GOT3 (cell line): ENCODE measurements at regions not wholly inside any gene's neighbourhood (a gene's known extent, or its start where the extent isn't known, plus 50 kb on each side); places are given as distances from the start of the nearest gene placed in this dataset.
"Not testable (repeated sequence)": the region's sequence is repeated elsewhere in the genome, so short reads cannot be mapped to it uniquely, and the experiment has no call there.

Experiments
- DNase-seq: peaks from one replicate; lab custom pipeline; 2025; ENCODE audit warnings: mixed read lengths; lab: John Stamatoyannopoulos, UW

DNA sequence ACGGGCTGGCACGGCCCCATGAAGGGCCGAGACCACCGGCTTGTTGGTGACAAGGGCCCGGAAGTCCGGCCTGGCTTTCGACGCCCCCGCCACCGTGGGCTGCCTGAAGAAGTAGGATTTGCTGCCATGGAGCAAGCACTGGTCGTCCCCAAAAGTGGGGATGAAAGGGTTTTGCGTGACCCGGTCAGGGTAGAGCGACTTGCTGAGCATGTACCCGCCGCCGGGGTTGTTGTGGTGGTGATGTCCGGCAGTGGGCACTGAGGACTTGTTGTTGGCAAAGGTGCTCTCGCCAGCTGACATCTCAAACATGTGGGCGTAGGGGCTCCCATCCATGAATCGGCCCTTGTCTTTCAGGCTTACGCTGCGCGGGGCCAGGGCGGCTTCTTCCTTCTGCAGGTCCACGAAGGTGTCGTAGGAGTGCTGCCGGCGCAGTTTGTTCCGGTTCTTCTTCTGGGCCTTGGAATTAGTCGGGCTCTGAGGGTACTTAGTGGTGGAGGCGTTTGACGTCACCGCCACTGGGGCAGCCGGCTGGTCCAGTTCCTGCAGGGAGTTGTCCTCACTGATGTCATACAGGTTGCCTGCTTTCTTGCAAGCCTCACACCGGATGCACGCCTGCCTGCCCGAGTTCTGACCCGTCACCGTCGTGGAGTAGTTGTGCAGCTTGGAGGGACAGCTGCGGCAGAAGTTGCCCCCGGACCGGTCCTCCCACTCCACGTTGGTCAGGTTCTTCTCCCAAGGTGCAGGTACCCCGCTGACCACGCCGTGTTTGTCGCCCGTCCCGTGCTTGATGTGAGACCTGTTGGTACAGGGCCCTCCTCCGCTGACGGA is 366.6 kb downstream of the EMP1 start:
- DNase-seq: no peak

DNA sequence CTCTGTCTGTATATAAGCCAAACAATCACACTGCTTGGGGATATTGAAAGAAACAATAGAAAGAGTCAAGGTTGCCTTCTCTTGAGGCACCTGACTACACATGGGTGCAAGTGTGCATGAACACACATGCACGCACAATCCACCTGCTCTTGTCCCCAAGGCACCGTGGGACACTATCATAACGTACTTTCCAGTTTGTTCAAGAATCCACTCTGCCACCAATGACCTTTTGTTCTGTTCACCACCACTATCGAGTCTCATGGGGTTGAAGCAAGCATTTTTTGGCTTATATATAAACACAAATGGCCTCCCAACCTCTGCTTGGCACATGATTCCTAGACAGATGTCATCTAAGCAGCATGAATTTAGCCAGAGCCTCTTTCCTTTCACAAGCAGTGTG is 365.4 kb downstream of the EMP1 start:
- no peak for DNase-seq

GRCh38 chr12:13559318-13559978 is 362.9 kb downstream of the EMP1 start:
- no peak for DNase-seq

DNA sequence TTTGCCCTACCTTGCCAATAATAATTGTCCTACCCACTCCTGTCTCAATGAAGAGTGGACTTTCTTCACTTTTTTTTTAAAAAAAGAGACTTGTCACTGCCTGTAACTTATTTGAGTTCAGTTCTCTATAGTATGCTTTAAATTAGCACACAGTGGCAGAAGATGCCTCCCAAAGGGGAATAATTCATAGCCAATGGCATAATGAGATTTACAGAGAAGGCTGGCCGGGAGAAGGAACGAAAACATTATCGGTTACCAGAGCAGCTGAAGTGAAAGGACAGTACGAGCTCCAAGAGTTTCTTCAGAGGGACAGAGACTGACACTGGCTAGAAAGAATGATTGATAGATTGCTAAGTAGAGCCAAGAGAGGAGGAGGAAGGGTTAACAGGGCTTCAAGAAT is 356.3 kb downstream of the EMP1 start:
- no peak for DNase-seq

GRCh38 chr12:13547283-13547682 is 350.8 kb downstream of the EMP1 start:
- no peak for DNase-seq

- DNase-seq: no peak
These were observed 349.7 kb downstream of the EMP1 start for GRCh38 chr12:13546231-13546630.

GRCh38 chr12:13539051-13539450 is 342.5 kb downstream of the EMP1 start:
- no peak for DNase-seq

DNA sequence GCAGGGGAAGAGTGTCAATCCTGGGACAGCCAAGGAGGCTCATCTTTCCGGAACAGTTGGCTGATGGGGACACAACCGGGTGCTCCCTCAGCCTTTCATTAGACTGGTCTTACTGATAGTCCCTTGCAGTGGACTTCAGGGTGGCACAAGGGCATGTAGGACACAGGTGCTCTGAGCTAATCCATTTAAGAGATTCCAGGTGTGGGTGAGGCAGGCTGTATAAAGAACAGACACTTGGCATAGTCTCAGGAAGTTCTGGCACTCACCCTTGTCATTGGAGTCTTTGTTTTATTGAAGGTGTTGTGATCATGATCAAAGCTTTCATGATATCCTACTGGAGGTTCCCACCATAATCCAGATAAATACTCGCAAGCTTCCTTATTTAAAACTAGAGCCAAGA is 341.6 kb downstream of the EMP1 start:
- no peak for DNase-seq

DNA sequence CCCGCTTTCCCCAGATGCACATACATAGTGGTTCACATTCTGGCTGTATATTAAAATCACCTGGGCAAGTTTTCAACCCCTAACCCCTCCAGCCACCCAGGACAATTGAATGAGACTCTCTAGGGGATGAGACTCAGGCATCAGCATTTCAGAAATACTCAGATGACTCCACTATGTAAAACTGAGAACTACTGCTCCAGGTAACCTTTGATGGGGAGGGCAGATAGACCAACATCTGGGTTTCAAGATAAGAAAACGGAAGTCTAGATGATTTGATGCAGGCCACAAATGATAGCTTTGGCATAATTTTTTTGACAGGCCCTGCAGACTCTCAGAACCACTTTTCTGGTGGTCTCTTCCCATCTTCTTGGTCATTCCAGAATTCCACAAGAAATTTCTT is 341.1 kb downstream of the EMP1 start:
- DNase-seq: no peak

- no peak for DNase-seq
These were observed 339.8 kb downstream of the EMP1 start for GRCh38 chr12:13536219-13536910.

DNA sequence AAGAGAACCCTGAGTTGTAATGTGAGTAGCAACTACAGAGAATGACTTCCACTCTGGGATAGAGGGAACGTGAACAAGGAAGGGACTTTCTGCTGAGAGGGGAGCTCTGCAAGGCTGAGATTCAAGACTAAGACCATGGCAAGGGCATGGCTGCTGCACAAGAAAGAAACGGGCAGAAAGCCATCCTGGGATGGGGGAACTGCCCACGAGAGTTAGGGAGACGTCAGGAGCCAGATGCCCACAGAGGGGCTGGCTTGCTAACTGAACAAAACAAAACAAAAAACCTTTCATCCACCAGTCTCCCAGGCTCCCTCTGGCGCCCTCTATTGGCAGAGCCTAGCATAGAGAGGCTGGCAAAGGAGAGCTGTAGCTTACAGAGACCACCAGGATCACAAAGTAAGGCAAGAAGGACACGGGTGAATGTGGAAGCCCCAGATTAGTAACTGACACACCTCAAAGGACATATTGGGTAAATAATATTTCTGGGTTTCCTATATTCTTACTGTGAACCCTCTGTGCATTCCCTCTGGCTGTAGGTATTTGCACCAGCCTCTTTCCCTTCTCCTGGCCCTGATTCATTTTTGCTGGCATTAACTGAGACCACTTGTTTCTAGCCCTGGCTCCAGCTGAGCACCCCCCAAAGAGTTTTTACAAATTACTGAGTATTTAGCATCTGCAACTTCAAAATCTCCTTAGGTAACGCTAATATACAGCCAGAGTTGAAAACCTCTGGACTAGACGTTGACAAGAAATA is 338.3 kb downstream of the EMP1 start:
- peak; percentile 31 for DNase-seq

DNA sequence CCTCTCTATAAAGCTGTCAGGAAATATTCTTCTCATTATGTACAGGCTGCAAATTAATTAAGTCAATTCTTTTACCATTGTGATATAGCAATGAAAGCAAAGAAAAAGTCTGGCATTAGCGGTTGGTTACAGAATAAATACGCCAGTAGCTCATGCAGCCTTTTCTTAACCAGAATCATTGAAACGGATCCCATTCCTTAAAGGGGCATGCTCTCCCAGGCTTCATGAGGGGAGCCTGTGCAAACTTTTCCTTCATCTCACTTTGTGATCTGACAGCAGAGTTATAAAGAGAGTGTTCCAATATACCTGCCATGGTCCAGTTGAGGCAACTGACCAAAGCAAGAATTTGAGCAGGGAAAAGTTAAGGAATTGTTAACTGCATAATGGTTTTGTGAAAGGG is 337.7 kb downstream of the EMP1 start:
- no peak for DNase-seq

DNA sequence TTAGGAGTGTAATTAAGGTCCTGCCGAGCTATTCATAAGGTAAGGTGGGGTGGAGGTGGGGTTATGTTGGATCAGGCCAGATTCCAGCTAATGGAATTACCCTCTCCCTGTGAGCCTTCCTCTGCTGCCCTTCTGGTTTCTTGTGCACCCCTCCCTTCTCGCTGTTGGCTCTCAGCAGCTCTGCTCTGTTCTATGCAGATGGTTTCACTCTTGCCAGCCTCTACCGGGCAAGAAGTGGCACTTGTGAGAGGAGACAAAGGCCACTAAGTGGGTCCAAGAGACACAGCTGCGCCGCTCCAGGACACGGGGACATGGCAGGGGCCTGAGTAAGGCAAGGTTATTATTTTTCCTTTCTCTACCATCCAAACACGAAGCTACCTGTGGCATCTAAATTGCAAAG is 334.4 kb downstream of the EMP1 start:
- DNase-seq: no peak

DNA sequence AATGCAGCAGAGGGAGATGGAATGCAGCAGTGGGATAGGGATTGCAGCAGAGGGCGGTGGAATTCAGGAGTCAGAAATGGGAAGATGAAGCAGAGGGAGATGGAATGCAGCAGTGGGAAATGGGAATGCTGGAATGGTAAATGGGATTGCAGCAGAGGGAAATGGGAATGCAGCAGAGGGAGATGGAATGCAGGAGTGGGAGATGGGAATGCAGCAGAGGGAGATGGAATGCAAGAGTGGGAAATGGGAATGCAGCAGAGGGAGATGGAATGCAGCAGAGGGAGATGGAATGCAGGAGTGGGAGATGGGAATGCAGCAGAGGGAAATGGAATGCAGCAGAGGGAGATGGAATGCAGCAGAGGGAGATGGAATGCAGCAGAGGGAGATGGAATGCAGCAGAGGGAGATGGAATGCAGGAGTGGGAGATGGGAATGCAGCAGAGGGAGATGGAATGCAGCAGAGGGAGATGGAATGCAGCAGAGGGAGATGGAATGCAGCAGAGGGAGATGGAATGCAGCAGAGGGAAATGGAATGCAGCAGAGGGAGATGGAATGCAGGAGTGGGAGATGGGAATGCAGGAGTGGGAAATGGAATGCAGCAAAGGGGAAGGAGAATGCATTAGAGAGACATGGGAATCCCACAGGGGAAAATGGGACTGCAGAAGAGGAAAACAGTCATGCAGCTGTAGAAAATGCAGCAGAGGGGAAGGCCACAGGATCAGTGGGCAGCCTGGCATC is 329.8 kb downstream of the EMP1 start:
- not testable (repeated sequence) for DNase-seq

- no peak for DNase-seq
These were observed 327.2 kb downstream of the EMP1 start for GRCh38 chr12:13523536-13524307.

DNA sequence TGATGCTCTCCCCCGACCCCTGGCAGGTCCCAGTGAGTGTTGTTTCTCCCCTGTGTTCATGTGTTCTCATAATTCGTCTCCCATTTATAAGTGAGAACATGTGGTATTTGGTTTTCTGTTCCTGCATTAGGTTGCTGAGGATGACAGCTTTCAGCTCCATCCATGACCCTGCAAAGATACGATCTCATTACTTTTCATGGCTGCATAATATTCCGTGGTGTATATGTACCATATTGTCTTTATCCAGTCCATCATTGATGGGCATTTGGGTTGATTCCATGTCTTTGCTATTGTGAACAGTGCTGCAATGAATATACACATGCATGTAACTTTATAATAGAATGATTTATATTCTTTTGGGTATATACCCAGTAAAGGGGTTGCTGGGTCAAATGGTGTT is 321.5 kb downstream of the EMP1 start:
- not testable (repeated sequence) for DNase-seq

DNA sequence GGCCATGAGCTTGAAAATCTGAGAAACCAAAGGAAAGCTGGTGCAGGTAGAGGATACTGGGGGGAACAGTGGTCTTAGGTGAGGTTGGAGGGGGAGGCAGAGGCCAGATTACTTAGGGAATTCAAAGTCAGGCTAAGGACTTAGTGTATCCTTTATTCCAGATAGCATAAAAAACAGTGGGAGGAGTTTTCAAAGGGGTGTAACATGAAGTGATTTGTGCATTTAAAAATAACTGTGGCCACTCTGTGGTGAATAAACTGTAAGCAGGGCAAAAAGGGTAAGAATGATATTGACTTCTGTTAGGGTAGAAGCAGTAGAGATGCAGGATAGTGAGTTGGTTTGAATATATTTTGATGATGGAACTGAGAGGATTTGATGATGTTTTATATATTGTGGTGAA is 313.2 kb downstream of the EMP1 start:
- DNase-seq: no peak

- DNase-seq: no peak
These were observed 309.1 kb downstream of the EMP1 start for GRCh38 chr12:13505636-13506035.

DNA sequence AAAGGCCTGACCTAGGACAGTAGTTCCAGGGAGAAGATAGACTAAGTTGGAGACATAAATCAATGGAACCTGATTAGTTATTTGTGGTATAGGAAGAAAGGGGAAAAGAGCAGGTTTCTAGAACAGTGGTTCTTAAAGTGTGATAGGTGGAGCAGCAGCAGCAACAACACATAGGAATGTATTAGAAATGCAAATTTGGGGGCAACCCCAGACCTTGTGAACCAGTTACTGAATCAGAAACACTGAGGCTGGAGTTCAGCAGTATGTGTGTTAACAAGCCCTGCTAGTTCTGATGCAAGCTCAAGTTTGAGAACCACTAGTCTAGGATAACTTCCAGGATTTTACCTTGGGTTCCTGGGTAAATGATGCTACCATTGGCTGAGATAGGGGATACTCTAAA is 308.7 kb downstream of the EMP1 start:
- DNase-seq: no peak

DNA sequence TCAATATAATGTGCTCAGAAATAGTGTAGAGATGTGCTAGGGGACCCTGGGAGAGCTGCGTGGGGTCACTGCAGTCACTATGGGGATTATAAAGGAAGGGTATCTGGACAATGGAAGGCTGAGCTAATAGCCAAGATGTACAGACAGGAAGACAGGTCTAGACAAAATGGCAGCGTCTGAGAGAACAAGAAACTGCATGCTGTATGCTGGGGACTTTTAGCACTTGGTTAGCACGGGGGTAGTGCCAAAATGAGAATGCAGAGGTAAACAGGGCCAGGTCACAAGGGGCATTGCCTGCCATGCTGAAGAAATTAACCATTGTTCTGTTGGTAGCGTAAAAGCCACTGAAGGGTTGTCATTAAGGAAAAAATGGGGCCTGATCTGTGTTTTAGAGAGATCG is 308.2 kb downstream of the EMP1 start:
- no peak for DNase-seq

DNA sequence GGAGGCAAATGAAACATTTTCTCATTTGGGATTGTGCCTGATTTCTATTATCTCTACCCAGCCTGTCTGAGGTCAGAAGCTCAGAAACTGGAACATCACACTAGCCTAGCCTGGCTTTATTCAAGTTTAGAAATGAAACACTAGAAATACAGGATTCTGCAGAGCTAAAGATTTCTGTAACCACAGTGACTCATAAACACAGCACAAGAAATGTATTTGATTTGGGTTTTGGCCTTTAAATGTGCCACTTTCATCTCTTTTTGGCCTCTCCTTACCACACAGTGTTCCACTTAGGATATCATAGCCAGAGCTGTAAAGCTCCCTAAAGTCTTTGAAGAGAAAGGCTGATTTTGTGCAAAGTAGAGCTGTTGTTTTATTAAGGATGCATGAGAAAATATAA is 307.5 kb downstream of the EMP1 start:
- no peak for DNase-seq
